IMR-90 (cell line): ENCODE measurements at regions not wholly inside any gene's neighbourhood (a gene's known extent, or its start where the extent isn't known, plus 50 kb on each side); places are given as distances from the start of the nearest gene placed in this dataset.

Experiments
- ATAC-seq: fragments of 200-7000 bp; cut with Tn5 transposase; 2 replicates; pipeline ENCODE4 v1.9.1; 2020; ENCODE audit warnings: low read depth, mild to moderate bottlenecking, moderate library complexity
- BruUV-seq: library from RNA; stranded (reverse); fragments of 400-500 nt; replicated peaks from 2 replicates; lab custom pipeline; 2021; lab: Mats Ljungman, UMichigan
- CTCF ChIA-PET: fragments of 300-600 bp; formaldehyde crosslinking; extraction: SDS; loops from one replicate; lab custom pipeline; 2021; ENCODE audit warnings: antibody characterized with exemption; lab: Yijun Ruan, JAX
- POLR2A ChIA-PET: fragments of 300-600 bp; sonication (Branson Sonifier 250); formaldehyde crosslinking; loops from one replicate; lab custom pipeline; 2022; ENCODE audit warnings: antibody characterized with exemption; ENCODE audit not compliant: unreplicated experiment; lab: Charles Lee
- DNase-seq: peaks from one replicate; pipeline ENCODE4 v3.0.0; 2013
- H2AFZ ChIP-seq: replicated peaks from 2 replicates; pipeline ENCODE3; 2013; ENCODE audit warnings: low read length, mild to moderate bottlenecking; ENCODE audit not compliant: poor library complexity
- H2AK5ac ChIP-seq: 2 replicates; pipeline ENCODE4 v1.6.1; 2013; ENCODE audit warnings: low read depth, low read length, inconsistent platforms
- H2AK9ac ChIP-seq: replicated peaks from 2 replicates; pipeline ENCODE3; 2013; ENCODE audit warnings: mild to moderate bottlenecking, low read depth, low read length, moderate library complexity; ENCODE audit not compliant: poor library complexity
- H2BK120ac ChIP-seq: 2 replicates; pipeline ENCODE4 v1.6.1; 2013; ENCODE audit warnings: low read depth, low read length, inconsistent platforms
- H2BK15ac ChIP-seq: 3 replicates; pipeline ENCODE4 v1.6.1; 2013; ENCODE audit warnings: low read depth, low read length, inconsistent platforms
- H2BK20ac ChIP-seq: 2 replicates; pipeline ENCODE4 v1.6.1; 2013; ENCODE audit warnings: low read depth, mild to moderate bottlenecking, inconsistent platforms, low read length, moderate library complexity
- H2BK5ac ChIP-seq: 2 replicates; pipeline ENCODE4 v1.6.1; 2013; ENCODE audit warnings: mild to moderate bottlenecking, low read depth, low read length, inconsistent platforms; ENCODE audit not compliant: poor library complexity, severe bottlenecking
- H3K14ac ChIP-seq: replicated peaks from 2 replicates; pipeline ENCODE4 v1.6.1; 2013; ENCODE audit warnings: low read depth, low read length, inconsistent platforms
- H3K18ac ChIP-seq: 2 replicates; pipeline ENCODE4 v1.6.1; 2013; ENCODE audit warnings: low read depth, low read length, control low read depth
- H3K23ac ChIP-seq: 2 replicates; pipeline ENCODE4 v1.6.1; 2013; ENCODE audit warnings: low read depth, low read length, inconsistent platforms
- H3K27ac ChIP-seq: 2 replicates; pipeline ENCODE4 v1.5.1; 2013; ENCODE audit warnings: mild to moderate bottlenecking, control low read depth, low read length; ENCODE audit not compliant: insufficient read depth
- H3K27me3 ChIP-seq: 2 replicates; pipeline ENCODE4 v1.6.1; 2013; ENCODE audit warnings: low read length; ENCODE audit not compliant: control insufficient read depth, insufficient read depth
- H3K36me3 ChIP-seq: 2 replicates; pipeline ENCODE4 v1.6.1; 2013; ENCODE audit warnings: low read length, mixed read lengths; ENCODE audit not compliant: control insufficient read depth, insufficient read depth
- H3K4ac ChIP-seq: 2 replicates; pipeline ENCODE4 v1.6.1; 2013; ENCODE audit warnings: low read depth, low read length, inconsistent platforms
- H3K4me1 ChIP-seq: 2 replicates; pipeline ENCODE4 v1.6.1; 2013; ENCODE audit warnings: low read length, mixed read lengths; ENCODE audit not compliant: control insufficient read depth, insufficient read depth
- H3K4me2 ChIP-seq: 2 replicates; pipeline ENCODE4 v1.6.1; 2013; ENCODE audit warnings: low read depth, mild to moderate bottlenecking, control low read depth, low read length, moderate library complexity
- H3K4me3 ChIP-seq: 2 replicates; pipeline ENCODE4 v1.5.1; 2013; ENCODE audit warnings: low read depth, mild to moderate bottlenecking, control low read depth, low read length, moderate library complexity; ENCODE audit not compliant: insufficient read depth
- H3K56ac ChIP-seq: 2 replicates; pipeline ENCODE4 v1.6.1; 2013; ENCODE audit warnings: low read length, inconsistent platforms; ENCODE audit not compliant: insufficient read depth; ENCODE audit errors: extremely low read depth
- H3K79me1 ChIP-seq, 2 experiments: 2 replicates each; pipeline ENCODE4 v1.6.1; 2013; ENCODE audit warnings: low read length in 2 of 2, inconsistent platforms in 1 of 2, low read depth in 1 of 2
- H3K9ac ChIP-seq: 2 replicates; pipeline ENCODE4 v1.6.1; 2013; ENCODE audit warnings: low read depth, low read length, control low read depth
- H3K9me1 ChIP-seq: 2 replicates; pipeline ENCODE4 v1.6.1; 2013; ENCODE audit warnings: low read length, inconsistent platforms; ENCODE audit not compliant: insufficient read depth
- H3K9me3 ChIP-seq: 2 replicates; pipeline ENCODE4 v1.6.1; 2013; ENCODE audit warnings: low read length; ENCODE audit not compliant: control insufficient read depth, insufficient read depth
- H4K20me1 ChIP-seq: 2 replicates; pipeline ENCODE4 v1.6.1; 2013; ENCODE audit warnings: low read length, inconsistent platforms; ENCODE audit not compliant: insufficient read depth
- H4K5ac ChIP-seq: 2 replicates; pipeline ENCODE4 v1.6.1; 2013; ENCODE audit warnings: mild to moderate bottlenecking, low read depth, low read length, control low read depth
- H4K8ac ChIP-seq, 2 experiments: 2 replicates each; pipeline ENCODE4 v1.6.1; 2013; ENCODE audit warnings: low read depth in 2 of 2, low read length in 2 of 2, control low read depth in 1 of 2, inconsistent platforms in 1 of 2
- H4K91ac ChIP-seq: 2 replicates; pipeline ENCODE4 v1.6.1; 2013; ENCODE audit warnings: low read depth, low read length, inconsistent platforms; ENCODE audit not compliant: insufficient read depth
- CEBPB ChIP-seq: IDR thresholded peaks from 2 replicates; pipeline ENCODE4 v1.6.1; 2012; ENCODE audit warnings: low read depth, low read length, improper control_type of control experiment
- WGBS, 2 experiments: methylation state at CpG; one replicate each; pipeline versions ENCODE4 v1.1.5 to v1.1.7; 2013; ENCODE audit warnings: missing lambda C conversion rate in 2 of 2; ENCODE audit not compliant: insufficient read length in 1 of 2; ENCODE audit errors: extremely low coverage in 2 of 2; 5-methylcytosine and 5-hydroxymethylcytosine counted together
- dilution Hi-C: fragments of 300-500 bp; cut with HindIII; formaldehyde crosslinking; loops from one replicate; pipeline ENCODE4 v1.14.3; 2018; ENCODE audit warnings: low sequenced_read_pairs; ENCODE audit not compliant: unreplicated experiment
- in situ Hi-C: fragments of 300-500 bp; cut with MboI; formaldehyde crosslinking; loops from 3 replicates; pipeline ENCODE4 v1.14.3; 2019; ENCODE audit warnings: low sequenced_read_pairs, inconsistent platforms, mixed read lengths
- intact Hi-C: fragments of 100-400 bp; cut with micrococcal nuclease; formaldehyde crosslinking; loops from 2 replicates; pipeline ENCODE4 v1.10.0; 2022

GRCh38 chr4:33606951-33607350, 2637.4 kb downstream of the ARAP2 start:
- dilution Hi-C loops = no loop called here
- CTCF ChIA-PET = no interaction called here

More at GRCh38 chr4:33606951-33607350, 2637.4 kb downstream of the ARAP2 start:
- H3K56ac ChIP-seq = no peak overlapping the region
- no peak overlapping the region for H2AK9ac ChIP-seq
- intact Hi-C loops = no loop called here
- no peak overlapping the region for H3K4me2 ChIP-seq
- H3K27ac ChIP-seq = no peak overlapping the region
- in situ Hi-C loops = no loop called here
- no peaks in the 10 kb centered on the region for H3K27me3 ChIP-seq
- POLR2A ChIA-PET = no interaction called here
- H3K79me1 ChIP-seq = no peaks in the 10 kb centered on the region
- no peak overlapping the region for H2BK15ac ChIP-seq
- no peak overlapping the region for H3K18ac ChIP-seq
- ATAC-seq (no peak), DNase-seq (no peak)
- H2BK120ac ChIP-seq = no peak overlapping the region
- H2BK20ac ChIP-seq = no peak overlapping the region
- H4K91ac ChIP-seq = no peak overlapping the region
- 56% methylated on average over 5 of the region's 8 CpGs; no CpG with 5 or more reads in 1 of the 2 experiments for WGBS, 2 experiments
- no peaks in the 10 kb centered on the region for H4K20me1 ChIP-seq
- H2BK5ac ChIP-seq = no peak overlapping the region
- H4K8ac ChIP-seq = no peak overlapping the region
- H3K36me3 ChIP-seq = no peaks in the 10 kb centered on the region
- H3K9me3 ChIP-seq = peaks cover 20% of the 10 kb centered on the region
- no TSS peak for BruUV-seq
- no peak overlapping the region for H4K5ac ChIP-seq
- no peak overlapping the region for H3K14ac ChIP-seq
- H2AFZ ChIP-seq = no peak overlapping the region
- no peak for TF ChIP-seq CEBPB
- no peak overlapping the region for H2AK5ac ChIP-seq
- H3K23ac ChIP-seq = no peak overlapping the region
- no peak overlapping the region for H3K4me3 ChIP-seq
- H3K4ac ChIP-seq = no peak overlapping the region
- no peak overlapping the region for H3K9ac ChIP-seq
- no peaks in the 10 kb centered on the region for H3K4me1 ChIP-seq
- no peaks in the 10 kb centered on the region for H3K9me1 ChIP-seq
